GM12865 (cell line): ENCODE measurements at regions not wholly inside any gene's neighbourhood (a gene's known extent, or its start where the extent isn't known, plus 50 kb on each side); places are given as distances from the start of the nearest gene placed in this dataset.
A peak's percentile ranks its signal among the peaks of the same experiment; 100 is the strongest.
"Not testable (repeated sequence)": the region's sequence is repeated elsewhere in the genome, so short reads cannot be mapped to it uniquely, and the experiment has no call there.

Source experiments
- DNase-seq: peaks from one replicate; pipeline ENCODE4 v3.0.0; 2010; ENCODE audit warnings: low read depth
- H3K4me3 ChIP-seq: 2 replicates; pipeline ENCODE4 v1.5.1; 2011; ENCODE audit warnings: mild to moderate bottlenecking, low read depth, low read length, control low read depth
- TF ChIP-seq, protein P1 (sequence below): IDR thresholded peaks from 2 replicates; pipeline ENCODE4 v1.5.1; 2011; ENCODE audit warnings: low read length, control low read depth, low read depth, inconsistent platforms; ENCODE audit not compliant: insufficient read depth; ENCODE audit errors: missing control alignments

DNA sequence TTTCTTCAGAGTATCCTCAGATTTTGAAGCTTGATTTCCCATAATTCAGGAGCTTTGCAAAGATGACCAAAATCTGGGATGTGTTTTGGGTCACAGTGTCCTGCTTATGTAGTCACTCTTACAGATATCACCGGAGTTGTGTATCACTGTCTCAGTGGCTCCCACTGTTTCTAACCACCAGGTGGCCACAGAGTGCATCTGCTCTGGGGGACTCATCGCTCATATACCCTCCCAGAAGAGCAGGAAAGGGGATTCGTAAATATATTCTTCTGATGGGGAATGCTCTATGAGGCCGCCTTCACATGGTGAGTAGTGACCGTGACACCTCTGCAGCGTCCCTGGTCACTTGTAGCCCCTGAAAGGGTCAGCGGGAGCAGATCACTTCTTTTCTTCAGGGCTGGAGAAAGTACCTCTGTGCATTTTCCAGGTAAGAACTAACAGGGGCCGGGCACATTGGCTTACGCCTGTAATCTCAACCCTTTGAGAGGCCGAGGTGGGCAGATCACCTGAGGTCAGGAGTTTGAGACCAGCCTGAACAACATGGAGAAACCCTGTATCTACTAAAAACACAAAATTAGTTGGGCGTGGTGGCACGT is 249.4 kb upstream of the NOTCH2NLA start:
- TF ChIP-seq, protein P1, sequence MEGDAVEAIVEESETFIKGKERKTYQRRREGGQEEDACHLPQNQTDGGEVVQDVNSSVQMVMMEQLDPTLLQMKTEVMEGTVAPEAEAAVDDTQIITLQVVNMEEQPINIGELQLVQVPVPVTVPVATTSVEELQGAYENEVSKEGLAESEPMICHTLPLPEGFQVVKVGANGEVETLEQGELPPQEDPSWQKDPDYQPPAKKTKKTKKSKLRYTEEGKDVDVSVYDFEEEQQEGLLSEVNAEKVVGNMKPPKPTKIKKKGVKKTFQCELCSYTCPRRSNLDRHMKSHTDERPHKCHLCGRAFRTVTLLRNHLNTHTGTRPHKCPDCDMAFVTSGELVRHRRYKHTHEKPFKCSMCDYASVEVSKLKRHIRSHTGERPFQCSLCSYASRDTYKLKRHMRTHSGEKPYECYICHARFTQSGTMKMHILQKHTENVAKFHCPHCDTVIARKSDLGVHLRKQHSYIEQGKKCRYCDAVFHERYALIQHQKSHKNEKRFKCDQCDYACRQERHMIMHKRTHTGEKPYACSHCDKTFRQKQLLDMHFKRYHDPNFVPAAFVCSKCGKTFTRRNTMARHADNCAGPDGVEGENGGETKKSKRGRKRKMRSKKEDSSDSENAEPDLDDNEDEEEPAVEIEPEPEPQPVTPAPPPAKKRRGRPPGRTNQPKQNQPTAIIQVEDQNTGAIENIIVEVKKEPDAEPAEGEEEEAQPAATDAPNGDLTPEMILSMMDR: peak; percentile 53
- DNase-seq: peak; percentile 6
- H3K4me3 ChIP-seq: not testable (repeated sequence)

DNA sequence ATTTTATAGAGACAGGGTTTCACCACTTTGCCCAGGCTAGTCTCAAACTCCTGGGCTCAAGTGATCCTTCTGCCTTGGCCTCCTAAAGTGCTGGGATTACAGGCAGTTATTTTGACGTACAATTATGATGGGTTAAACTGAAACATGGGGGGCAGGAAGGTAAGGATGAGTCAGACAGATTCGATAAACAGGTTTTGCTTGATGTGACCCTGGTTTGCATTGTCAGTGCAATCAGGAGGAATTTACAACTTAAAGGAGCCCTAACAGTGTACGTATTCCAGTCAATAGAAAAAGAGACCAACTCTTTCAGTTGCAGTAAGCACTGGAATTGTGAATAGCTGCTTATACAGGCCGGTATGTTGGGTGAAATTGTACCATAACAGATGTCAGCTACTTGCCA is 246.3 kb upstream of the NOTCH2NLA start:
- not testable (repeated sequence) for DNase-seq, H3K4me3 ChIP-seq

DNA sequence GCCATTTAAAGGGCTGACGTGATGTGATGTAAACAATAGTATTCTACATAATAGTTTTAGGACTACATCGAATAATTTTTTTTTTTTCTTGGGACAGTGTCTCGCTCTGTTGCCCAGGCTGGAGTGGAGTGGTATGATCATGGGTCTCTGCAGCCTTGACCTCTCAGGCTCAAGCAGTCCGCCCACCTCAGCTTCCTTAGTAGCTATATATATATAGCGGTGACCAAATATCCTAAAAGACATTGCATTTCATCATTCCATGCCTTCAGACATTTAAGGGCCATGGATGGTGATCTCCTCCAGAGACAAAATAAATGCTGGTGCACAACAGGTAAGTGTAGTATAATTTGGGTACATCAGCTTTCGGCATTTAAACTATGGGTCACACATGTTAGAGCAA is 245.4 kb upstream of the NOTCH2NLA start:
- not testable (repeated sequence) for DNase-seq, H3K4me3 ChIP-seq

DNA sequence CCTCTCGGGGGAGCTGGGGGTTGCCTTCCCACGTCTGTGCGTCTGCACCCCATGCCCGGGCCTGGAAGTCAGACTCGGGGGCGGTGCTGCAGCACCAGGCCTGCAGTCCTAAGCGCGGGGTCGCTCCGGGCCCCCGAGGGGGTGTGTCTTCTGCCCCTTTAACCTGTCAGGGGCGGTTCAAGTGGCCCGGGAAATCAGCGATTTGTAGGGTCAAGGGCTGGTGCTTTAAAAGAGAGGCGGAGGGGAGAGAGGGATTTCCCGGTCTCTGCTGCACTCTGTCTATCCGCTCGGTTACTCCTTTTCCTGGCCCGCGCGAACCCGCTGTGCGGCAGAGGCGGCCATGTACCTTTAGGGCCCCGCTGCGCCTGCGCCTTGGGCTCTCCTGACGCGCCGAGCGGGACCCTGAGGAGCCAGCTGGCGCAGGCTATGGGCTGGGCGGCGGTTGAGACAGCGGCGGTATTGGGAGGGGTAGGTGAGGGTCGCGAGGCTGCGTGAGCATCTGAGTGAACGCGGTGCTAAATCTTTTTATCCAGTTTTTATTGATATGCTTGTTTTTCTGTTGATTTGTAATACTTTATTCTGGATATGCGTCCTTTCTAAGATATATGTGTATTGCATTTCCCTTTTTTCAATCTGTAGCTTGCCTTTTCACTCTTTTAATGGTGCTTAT is 243.5 kb upstream of the NOTCH2NLA start:
- H3K4me3 ChIP-seq: peak overlapping the region; percentile 38
- DNase-seq: peak; percentile 53

DNA sequence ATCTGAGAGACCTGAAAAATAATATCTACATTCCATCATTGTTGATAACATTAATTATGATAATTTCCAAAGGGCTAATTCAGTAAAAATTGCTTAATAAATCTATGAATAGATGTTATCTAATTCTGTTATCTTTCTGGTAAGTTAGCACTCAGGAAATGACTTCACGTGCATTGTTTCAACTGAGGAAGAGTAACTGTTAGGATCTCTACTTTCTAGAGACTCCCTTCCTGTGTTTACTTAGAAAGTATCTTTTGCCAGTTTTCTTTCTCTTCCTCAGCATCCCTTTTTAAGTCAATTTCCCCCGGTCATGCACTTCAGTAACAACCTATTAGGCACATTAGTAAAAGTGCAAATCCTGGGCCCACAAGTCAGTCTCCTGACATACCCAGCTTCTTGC is 231.1 kb upstream of the NOTCH2NLA start:
- H3K4me3 ChIP-seq, DNase-seq: not testable (repeated sequence)

DNA sequence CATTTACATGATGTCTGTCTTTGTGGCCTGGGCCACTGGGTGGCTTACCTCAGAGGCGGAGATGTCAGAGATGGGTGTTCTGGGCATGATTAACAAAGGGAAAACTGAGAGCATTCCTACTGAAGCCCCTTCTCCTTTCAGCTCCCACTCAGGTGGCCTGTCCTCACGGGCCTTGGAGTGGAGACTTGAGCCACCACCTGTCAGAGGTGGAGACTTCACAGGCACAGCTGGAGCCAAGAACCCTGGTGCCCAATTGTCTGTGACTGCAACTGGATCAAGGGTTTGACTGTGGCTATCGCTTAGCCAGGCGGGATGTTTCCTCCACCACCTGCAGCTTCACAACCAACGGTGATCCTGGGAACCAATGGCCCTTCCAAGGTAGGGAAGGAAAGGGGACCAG is 230.5 kb upstream of the NOTCH2NLA start:
- not testable (repeated sequence) for DNase-seq, H3K4me3 ChIP-seq

DNA sequence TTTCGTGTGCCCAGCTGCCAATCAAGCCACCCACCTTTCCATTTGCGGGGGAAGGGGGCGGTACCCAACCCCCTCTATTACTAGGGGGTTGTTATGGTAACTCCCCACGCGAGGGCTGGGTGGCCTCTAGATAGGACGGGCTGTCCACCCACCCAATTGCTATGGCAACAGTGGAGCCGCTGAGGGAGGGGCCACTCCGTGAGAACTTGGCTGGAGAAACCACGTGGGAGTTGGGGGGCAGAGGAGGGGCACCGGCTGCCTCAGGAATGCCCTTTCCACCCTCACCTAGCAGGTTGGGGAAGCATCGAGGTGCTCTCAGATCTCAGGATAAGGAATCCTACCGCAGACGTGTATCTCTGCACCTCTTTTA is 220.0 kb upstream of the NOTCH2NLA start:
- H3K4me3 ChIP-seq: not testable (repeated sequence)

DNA sequence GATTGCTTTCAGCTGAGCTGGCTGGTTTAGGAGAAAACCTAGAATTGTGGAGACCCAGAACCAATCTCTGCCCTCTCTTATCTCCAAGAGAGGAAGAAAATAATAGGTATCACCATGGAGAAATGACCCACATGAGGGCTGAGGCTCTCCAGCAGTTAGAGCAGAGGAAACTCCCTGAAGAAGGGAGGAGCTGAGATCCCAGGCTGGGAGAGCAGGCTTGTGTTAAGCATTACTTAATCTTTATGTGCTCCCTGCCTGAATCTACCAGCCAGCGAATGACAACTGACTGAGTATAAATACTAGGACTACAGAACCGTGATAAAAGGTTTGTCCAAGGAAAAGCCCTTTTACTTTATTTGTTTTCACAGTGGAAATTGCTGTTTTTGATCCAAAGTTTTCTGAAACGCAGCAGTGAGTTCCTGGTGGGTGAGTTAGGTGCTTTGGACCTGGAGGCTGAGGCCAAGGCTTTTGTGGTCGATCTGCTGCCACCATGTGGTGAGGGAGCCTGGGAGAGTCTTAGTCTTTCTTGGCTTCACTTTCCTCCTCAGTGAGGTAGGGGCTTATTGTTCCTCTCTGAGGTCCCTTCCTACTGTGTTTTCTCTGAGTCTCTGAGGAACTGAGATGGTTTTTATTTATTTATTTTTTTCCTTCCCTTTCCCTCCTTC is 219.5 kb upstream of the NOTCH2NLA start:
- not testable (repeated sequence) for DNase-seq, H3K4me3 ChIP-seq

More for the DNA sequence above, 220.0 kb upstream of the NOTCH2NLA start:
- DNase-seq: not testable (repeated sequence)

DNA sequence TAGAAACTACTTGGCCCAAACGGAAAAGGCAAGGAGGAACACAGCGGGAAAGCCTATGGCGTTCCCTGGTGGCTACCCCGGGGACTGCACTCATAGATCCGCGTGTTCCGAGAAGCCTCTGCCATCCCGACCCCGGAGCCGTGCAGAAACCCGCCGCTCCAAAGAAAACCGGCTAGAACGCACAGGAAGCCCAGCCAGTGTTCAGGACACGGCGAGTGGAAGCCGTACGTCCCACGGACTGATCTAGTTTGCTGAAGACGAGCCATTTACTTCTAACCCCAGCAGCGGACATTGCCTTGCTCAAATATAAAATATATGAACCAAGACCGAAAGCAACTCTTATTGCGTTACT is 215.0 kb upstream of the NOTCH2NLA start:
- DNase-seq: not testable (repeated sequence)
- H3K4me3 ChIP-seq: peak overlapping the region; percentile 24; the same call in 1 of the 2 replicates

DNA sequence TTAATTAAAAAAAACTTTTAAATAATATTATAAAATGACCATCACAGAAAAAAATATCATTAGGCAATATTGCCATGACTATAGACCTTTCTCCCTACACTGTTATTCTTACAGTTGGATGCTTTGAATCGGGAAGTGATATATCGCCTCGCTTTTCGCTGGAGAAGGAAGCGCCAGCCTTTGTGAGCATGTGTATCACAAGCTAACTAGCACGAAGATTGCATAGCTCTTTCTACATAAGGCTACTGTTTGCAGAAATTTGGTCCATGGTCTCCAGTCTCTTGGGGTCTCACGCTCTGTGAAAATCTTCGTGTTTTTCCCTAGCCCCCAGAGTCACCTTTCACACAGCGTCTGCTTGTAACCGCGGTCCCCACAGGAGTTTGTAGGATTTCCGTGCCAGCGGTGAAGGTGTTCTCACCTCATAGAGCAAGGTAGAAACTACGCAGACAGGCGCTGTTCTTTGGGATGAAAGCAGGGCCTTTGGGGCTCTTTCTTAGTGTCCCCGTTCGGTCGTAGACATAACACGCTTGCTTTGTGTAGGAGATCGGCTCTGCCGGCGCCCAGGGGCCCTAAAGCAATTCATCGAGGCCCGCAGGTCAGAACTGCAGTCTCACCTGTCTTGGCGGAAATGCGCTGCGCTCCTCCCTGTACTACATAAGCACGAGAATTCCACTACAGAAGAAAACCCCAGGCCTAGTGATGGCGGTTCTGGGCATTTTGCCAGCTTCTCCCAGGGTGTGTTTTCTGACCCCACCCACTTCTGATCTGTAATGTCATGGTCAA is 214.5 kb upstream of the NOTCH2NLA start:
- not testable (repeated sequence) for DNase-seq

DNA sequence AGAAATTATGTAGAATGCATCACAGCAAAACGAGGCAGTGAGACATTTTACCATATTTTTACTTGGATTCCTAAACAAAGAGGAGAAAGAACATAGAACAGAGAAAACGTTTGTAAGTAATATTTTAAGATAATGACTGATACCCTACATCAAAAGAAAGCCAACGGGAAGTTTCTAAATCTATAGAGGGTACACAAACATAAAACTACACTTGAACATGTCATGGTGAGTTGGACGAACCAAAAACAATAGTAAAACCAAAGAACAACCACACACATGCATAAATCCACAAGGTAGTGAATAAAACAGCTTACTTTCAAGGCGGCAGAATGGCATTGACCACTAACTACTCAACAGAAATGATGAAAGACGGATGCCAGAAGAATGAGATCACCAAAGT is 209.7 kb upstream of the NOTCH2NLA start:
- not testable (repeated sequence) for DNase-seq, H3K4me3 ChIP-seq

More for the DNA sequence above, 214.5 kb upstream of the NOTCH2NLA start:
- not testable (repeated sequence) for H3K4me3 ChIP-seq

DNA sequence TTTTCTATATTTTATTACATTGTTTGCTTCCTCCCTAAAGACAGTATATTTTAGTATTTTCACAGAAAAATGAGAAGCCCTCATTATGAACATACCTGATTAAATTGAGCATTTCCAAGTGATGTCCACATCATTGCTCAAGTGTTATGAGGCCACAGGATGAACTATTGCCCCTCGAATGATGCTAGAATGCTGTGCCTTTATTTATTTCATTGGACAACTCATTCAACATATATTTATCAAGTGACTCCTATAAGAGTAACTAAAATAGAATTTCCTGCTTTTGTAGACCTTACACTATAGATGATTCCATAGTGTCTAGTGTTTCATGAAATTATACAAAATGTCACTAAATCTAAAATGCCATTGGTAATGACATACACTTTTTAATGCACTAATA is 187.8 kb upstream of the NOTCH2NLA start:
- not testable (repeated sequence) for DNase-seq

DNA sequence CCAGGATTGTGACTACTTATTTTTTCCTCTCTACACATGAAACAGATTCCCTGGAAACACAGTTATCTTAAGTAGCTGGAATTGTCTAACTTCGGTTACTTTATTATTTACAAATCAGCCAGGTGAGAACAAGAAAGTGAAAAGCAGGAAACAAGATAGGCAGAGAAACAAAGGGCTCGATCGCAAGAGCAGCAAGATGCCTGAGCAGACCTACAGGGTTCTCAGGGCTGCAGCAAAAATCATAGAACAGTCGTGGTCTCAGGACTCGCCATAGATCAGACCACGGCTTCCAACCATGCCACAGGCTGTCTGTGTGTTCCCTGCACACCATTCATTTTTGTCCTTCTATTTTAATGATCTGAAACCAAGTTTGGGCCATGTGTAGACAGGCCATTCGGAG is 186.2 kb upstream of the NOTCH2NLA start:
- not testable (repeated sequence) for DNase-seq

More for the DNA sequence above, 187.8 kb upstream of the NOTCH2NLA start:
- H3K4me3 ChIP-seq: not testable (repeated sequence)

DNA sequence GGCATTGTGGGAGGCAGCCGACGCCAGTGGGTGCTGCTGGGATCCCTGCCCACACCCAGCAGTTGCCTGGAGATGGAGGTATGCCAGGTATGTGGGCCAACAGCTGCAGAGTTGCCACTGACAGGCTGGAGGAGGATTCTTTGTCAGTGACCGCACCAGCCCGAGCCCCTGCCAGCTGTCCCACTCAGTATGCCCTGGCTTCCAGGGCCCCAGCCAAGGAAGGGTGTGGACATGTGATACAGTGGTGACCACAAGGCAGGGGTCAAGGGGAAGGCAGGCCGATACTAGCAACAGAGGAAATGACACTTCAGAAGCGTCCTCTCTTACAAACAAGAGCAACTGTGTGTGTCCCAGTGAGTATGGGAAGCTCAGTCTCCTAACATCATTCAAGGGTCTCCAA is 185.1 kb upstream of the NOTCH2NLA start:
- not testable (repeated sequence) for DNase-seq, H3K4me3 ChIP-seq

More for the DNA sequence above, 186.2 kb upstream of the NOTCH2NLA start:
- H3K4me3 ChIP-seq: not testable (repeated sequence)

DNA sequence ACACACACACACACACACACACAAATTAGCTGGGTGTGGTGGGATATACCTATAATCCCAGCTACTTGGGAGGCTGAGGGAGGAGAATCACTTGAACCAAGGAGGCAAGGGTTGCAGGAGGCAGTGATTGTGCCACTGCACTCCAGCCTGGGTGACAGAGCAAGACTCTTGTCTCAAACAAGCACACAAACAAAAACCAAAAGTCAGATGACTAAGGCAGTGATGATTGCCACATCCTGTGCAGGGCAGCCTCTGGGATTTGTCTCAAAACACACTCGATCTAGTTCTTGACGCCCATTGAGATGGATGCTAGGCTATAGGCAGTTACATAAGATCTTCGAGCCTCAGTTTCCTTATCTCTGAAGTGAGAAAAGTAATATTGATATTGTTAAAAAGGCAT is 183.1 kb upstream of the NOTCH2NLA start:
- DNase-seq, H3K4me3 ChIP-seq: not testable (repeated sequence)

DNA sequence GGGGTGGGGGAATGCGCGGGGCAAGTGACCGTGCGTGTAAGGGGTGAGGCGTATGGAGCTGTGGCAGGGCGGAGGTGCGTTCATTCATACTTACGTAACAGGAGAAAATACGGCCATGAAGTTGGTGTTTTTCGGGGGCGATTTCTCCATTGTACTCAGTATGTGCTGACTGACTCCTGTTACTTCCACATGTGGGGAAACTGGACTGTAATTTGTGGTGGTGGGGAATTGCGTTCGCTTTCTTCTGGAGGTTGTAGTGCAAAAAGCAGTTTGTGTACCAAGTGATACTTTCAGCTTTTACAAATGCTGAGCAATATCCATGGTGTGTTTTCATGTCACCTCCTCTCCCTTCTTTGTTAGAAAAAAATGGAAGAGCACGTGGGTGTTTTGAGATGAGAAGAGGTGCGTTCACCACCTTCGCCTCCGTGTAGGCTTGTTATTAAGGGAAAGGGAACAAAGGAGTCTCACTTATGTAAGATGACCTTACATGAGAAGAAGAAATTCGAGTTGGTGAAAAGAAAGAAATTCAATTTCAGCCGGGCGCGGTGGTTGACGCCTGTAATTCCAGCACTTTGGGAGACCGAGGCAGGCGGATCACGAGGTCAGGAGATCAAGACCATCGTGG is 181.1 kb upstream of the NOTCH2NLA start:
- H3K4me3 ChIP-seq, DNase-seq: not testable (repeated sequence)

DNA sequence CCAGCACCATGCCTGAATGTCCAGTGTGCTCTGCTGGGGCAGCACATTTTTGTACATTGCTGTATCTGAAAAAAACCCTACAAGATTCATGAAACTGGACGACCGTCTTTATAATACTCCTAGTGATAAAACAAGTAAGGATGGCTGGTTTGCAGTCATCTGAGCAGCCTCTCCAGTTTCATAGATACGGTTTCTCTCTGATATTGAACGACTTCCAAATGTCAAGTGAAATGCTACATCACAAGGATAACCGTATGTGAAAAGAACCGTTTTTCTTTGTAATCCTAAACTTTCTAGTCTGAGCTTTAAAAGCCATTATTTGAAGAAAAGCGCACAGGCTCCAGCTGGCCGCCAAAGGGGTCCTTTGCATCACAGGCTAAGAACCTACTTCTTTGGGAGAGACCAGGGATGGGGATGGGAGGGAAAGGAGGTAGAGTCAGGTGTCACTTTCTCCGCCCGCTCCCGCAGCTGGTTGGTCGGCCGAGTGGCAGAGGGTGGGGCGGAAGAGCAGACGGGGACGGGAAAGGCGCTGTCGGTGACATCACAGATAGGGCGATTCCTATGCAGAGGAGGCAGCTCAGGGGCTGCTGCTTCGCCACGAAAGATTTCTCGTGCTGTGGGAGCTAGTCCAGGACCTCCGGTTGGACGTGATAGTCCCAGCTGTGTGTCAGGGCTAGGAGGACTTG is 180.4 kb upstream of the NOTCH2NLA start:
- DNase-seq, H3K4me3 ChIP-seq: not testable (repeated sequence)
